CD4-positive, alpha-beta T cell treated with Interleukin-15 for 1 hour (primary cell): ENCODE measurements at regions not wholly inside any gene's neighbourhood (a gene's known extent, or its start where the extent isn't known, plus 50 kb on each side); places are given as distances from the start of the nearest gene placed in this dataset.
"Not testable (repeated sequence)": the region's sequence is repeated elsewhere in the genome, so short reads cannot be mapped to it uniquely, and the experiment has no call there.

Source experiments
- DNase-seq: peaks from one replicate; pipeline ENCODE4 v3.0.0-alpha.2; 2020

DNA sequence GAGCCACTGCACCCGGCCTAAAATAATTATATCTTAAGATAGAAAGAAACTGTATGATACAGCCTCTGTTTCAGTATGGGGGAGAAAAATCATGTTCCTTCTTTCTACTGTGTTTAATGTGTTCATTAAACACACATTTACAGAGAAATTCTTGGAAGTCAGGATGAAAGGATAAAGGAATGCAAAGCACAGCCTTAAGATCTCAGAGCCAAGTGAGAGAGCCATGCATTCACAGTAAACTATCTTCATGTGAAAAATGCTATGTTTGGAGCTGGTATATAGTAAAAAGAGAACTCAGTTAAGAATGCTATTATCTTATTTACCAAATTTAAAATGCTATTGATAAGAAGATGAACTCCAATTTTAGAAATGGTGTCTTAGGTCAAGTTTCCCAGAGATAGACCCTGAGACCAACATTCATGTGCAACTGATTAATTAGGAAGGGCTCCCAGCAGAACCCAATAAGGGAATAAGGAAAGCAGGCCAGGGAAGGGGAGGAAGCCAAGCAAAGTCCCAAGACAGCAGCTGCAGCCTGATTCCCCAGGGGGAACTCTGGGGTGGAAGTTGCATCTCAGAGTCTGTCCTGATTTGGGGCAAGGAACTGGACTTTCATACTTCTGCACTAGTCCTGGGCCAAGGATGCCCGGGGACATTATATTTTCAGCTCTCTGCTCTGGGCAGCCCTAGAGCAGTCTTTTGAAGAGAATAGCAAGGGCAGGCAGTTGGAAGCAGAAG, 130.0 kb upstream of the ZNF648 start:
- no peak for DNase-seq

DNA sequence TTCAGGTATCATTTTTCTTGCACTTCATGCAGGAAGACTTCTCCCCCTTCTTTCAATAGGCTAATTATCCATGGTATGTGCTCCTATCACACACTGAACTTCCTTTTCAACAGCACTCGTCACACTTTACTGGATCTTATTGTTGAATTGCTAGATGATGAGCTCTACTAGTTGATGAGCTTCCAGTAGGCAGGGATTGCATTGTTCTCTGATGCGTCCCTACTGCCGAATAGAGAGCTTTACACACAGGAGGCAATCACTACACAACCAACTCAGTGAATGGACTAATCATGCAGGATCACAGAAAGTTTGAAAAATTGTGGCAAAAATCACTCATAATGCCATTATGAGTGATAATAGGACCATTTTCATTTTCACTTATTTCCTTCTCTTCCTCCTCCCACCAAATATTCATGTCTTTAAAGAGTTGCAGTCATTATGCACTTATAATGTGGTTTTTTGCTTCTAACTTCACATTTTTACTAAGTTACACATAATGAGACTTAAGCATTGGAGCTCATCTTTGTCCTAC, 128.1 kb upstream of the ZNF648 start:
- no peak for DNase-seq

DNA sequence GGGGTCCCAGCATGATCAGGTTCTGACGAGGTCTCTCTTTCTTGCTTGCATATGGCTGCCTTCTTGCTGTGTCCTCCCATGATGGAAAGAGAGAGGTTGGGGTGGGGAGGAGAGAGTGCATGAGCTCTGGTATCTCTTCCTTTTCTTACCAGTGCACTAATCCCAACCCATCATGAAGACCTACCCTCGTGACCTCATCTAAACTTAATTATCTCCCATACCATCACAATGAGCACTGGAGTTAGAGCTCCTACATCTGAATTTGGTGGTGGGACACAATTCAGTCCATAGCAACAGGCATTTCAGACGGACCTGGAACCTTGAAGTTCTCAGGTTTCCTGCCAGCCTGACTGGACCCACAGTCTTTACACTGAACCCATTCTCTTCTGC, 125.2 kb upstream of the ZNF648 start:
- no peak for DNase-seq

DNA sequence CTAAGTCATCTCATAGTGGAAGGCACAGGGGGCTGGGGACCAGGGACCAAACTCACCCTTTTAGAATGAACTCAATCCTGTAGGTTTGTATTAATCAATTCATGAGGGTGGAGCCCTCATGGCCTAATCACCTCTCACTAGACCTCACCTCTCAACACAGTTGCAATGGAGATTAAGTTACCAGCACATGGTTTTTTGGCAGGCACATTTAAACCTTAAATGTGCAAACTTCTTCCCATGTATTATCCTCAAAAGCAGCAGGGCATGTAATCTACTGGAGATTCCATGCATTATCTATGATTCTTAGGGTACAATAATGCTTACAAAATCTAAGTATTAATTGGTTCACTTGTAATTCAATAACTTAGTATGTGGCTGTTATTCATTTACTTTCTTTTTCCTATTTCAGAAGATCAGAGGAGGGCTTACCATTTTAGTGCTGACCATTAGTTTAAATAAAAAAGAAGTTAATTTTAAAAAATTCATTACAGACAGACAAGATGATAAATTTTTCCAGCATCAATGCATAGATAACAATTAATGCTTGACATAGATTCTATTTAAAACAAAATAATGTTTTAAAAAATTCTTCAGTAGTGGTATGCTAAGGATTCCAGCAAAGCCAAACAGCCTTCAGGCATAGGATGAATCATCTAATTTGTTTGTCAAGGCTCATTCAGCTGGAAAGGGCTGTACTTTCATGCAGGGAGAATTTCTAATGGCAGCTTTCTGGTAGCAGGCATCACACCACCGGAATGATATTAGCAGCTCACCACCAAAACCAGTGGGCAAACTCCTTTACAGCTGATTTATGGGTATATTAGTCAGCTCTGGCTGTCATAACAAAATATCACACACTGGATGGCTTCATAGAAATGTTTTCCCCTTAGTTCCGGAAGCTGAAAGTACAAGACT, 124.6 kb upstream of the ZNF648 start:
- no peak for DNase-seq

DNA sequence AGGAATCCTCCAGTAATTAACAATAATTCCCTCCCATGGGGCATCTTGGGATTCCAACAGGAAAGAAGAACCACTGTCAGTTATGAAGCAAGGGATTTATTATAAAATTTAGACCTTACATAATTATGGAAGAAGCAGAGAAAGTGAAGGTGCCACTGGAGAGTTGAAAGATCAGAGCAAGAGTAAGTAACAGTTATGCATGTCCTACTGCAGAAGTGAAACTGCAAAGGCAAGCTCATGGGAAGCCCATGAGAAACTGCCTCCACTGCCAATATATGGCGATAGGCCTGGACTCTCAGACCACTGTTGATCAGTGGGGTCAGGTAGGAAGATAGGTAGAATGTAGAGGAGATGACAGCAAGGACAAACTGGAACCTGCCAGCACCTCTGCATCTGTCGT, 123.6 kb upstream of the ZNF648 start:
- DNase-seq: no peak

DNA sequence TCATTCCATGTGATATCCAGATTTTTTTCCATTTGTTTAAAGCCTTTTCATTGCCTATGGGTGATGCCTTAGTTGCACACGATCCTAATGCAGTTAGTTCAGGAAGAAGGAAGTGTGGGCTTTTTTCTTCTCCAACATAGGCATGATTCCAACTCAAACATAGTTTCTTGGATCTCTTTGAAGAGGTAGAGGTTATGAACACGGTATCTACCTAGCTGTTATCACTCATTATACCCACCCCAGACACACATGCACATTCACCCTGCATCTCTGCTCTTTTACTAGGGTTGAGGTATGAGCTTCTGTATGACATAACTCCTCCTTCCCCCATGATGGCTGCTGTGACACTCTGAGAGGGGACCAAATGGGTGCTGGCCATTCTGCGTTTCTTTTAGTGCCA, 122.1 kb upstream of the ZNF648 start:
- no peak for DNase-seq

DNA sequence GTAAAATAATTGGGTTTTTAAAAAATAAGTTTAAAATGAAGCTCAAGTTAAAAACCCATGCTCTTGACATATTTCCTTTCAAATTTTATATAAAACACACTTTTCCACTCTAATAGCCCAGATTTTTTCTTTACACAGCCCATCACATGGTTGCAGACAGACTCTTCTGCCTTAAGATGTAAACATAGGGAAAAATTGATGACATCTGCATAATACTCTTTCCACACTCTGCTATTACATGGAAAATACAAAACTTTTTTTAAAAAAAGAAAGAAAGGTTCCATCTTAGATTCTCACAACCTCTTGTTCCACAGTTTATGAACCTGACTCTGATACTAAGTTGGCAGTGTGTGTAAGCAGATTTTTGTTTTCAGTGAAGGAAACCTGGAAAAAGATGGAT, 120.8 kb upstream of the ZNF648 start:
- no peak for DNase-seq

DNA sequence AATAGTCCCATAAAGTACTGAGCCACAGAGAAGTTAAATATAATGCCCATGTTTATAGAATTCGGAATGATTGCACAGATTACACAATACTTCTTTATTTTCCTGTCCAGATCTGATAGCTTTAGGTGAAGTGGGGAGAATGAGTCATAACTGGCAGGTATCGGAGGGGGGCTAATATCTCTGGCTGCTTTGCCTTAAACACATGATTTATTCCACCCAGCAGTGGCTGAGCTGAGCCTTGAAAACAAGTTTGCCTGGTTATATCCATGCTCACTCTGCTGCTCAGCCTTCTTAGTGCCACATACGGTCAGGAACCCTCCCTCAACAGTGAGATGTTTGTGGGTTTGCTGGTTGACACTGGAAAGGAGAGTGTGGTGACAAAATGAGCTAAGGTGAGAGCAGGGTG, 119.7 kb upstream of the ZNF648 start:
- DNase-seq: no peak

DNA sequence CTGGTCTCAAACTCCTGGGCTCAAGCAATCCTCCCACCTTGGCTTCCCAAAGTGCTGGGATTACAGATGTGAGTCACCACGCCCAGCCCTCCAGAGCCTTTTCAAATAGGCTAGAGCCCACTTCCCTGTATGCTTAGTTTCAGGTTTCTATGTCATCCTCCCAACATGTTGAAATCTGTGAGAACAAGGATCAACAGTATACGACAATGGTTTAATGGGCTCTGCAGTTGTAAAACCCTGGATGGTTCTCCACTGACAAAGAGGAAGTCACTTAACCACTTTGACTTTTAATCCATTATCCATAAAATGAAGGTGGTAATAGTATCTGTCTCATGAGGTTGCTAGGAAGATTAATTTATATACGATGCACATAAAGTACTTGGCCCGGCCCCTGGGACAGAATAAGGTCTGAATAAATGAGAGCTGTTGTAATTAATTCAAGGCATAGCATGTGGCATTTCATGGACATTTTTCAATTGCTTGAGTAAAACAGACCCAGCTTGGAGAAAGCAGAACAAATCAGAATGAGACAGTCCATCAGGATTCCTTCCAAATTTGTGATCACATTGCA, 113.9 kb upstream of the ZNF648 start:
- DNase-seq: peak; percentile 30

DNA sequence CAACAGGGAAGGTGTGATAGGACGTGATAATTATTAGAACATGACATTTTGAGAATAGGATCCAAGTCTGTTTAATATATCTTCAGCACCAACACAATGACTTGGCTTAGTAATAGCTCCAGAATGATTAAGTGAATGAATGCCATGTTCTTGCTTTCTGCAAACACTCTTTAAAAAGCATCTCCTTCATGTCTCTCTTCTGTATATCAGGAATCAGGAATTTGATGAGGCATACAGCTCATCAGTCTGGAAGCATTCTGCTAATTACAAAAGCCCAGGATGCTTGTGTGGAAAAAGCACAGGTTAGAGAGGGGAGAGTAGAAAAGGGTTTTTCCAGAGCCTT, 113.0 kb upstream of the ZNF648 start:
- DNase-seq: no peak

DNA sequence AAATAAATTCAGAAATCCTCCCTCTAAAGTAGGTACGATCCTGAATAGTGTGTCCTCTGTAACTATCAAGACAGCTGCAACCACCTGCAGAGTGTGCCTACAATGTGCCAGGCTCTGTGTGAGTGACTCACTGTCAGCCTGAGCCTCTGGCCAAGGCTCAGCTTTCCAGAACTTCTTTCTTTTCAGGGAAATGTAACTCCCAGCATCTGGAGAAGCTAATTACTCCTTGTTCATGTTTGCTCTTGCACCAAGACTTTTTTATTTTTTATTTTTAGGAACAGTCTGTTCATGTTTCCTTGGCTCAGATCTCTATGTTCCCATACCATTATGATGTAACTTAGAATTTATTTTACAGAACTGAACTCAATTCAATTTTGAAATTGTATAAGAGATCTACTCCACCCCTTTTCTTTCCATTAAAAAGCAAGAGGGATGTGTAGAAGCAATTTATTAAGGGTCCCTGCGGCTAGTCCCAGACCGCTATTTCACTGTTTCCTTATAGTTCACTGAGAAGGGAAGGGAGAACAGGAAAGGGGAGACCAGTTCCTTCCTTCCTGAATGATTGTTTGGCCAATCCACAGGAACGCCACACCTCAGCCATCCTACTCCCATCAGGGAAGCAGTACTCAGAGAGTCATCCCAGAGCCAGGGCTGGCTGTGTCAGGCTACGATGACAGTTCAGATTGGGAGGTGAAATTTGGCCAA, 112.4 kb upstream of the ZNF648 start:
- no peak for DNase-seq

DNA sequence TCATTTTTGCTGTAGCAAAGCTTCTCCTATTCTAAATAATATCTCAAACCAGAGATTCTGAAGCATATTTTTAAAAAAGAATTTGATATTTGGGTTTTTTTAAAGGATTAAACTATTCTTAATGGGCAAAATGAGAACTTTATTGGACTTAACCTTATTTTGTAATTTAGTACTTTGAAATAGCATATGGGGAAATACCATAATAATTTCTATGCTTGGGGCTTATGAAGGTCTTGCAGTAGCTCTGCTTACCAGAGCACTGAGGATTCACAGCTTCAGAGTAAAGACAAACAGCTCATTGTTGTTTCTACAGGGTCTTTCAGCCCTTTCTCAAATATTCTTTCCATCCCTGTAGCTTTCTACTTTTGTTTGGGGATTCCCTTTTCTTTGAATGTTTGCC, 111.2 kb upstream of the ZNF648 start:
- DNase-seq: no peak

DNA sequence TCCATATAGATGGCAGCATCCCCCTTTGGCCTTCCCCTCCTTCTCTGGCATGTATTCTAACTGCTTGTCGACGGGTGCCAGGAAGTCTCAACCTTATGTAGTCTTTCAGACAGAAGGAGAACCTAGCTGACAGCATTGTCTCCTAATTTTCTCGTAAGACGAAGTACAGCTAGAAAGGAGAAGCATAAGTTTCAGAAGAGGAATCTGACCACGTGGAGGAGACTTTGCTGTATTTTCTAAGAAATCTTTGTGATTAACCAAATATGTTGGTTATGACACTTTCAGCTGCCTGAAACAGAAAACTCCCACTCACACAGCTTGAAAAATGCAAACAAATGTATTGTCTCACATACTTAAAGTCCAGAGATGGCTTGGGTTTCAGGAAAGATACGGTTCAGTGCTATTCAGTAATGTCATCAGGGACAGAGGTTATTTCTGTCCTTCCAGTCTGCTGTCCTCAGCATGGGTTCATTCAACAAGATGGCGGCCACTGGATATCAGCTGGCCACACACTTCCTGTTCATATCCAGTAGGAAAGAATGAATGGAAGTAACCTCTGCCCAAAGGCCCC, 109.5 kb upstream of the ZNF648 start:
- DNase-seq: no peak

DNA sequence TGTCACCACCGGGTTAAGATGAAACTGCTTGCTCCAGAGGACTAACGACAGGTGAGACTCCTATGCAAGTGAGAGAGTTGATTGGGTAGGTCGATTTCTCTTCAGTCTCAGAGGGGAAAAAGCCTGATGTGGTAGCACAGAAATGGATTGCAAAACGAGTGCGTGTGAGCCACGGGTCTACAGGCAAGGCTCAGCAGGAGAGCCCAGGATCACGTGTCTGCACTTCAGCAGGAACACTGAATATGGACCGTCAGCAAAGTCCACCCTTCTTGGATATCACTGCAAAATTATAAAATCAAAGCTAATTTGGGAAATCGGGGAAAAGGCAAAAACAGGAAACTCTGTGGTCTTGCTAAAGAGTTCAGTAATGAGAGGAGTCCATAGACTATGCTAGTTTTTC, 107.7 kb upstream of the ZNF648 start:
- DNase-seq: no peak

DNA sequence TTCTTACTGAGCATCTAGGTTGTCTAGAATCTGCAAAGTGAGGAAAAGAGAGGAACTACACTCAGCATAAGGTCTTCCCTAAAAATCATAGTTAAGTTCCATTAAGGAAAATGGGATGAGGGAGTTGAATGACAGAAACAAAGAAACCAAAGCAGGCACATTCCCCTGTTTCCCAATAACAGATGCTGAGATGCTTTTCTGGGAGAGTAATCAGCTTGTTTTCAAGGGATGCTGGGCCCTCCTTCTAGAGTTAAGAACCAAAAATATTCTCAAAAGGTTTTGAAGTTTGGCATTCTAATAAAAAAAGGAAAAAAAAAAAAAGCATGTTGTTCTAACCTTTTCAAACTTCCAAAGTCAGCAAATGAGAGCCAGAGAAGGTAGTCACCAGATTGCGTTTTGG, 105.2 kb upstream of the ZNF648 start:
- DNase-seq: no peak

DNA sequence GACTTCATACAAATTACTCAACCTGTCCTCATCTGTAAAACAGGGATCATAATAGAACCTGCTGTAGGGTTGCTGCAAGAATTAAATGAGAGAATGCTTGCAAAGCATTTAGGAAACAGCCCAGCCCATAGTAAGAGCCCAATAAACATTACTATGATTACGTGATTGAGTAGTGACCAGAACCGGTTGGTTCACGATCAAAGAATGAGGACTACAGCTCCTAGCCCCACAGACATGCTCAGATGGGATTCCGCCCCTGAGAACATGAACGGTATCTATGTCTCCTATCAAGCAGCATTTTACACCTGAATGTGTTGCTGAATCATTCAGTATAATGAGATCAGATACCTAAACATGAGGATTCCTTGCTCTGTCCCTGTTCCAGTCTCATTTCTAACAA, 104.8 kb upstream of the ZNF648 start:
- no peak for DNase-seq

DNA sequence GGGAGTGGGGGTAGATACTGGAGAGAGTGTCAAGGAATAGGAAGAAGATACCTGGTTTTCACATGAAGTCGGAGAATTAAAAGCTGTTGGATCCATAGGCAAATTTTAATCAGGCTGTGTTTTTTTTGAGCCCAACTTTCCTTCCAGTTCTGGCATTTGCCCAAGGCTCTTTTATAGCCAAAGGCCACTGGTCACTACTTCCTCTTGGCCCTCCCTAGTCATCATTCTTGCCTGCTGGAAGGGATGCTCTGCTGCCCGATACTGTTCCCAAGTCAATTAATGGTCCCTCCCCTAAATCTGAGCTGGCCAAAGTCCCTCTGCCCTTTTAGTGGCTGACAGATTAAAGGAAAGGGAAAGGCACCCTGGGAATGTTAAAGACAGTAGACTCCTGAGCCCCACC, 102.8 kb upstream of the ZNF648 start:
- DNase-seq: no peak

DNA sequence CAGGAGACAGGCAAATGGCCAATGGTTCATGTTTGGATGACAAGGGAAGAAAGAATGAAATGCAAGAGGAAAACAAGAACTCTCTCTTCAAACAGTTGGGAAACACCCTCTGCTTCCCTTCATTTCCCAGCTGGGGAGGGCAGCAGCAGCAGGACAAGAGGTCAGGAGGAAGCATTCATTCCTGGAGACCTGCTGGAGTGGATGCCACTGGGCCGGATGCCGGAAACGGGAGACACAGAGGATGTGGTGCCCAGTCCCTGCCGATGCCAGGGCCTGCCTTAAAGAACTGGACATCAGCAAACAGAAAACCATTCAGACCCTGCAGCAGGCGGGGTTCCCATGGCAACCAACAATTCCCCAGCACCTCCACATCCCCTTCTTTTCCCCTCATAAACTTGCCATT, 102.3 kb upstream of the ZNF648 start:
- no peak for DNase-seq

DNA sequence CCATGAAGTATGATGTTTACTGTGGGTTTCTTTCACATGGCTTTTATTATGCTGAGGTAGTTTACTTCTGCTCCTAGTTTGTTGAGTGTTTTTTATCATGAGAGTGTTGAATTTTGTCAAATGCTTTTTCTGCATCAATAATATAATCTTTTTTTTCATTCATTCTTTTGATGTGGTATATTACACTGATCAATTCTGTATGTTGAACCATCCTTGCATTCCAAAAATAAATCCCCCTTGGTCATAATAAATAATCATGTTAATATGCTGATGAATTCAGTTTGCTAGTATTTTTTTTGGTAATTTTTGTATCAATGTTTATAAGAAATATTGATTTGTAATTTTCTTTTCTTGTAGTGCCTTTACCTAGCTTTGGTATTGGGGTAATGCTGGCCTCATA, 97.9 kb upstream of the ZNF648 start:
- no peak for DNase-seq

DNA sequence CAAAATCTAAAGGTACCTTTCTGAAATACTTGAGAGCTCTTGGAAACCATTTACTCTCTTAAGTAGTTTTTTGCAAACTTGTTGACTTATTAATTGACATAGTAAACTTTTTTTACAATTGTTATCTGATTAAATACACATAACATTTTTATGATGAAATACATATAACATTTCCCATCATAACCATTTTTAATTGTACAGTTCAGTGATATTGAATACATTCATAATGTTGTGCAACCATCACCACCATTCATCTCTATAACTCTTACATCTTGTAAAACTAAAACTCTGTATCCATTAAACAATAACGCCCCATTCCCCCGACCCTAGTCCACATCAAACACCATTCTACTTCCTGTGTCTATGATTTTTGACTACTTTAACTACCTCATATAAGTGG, 95.7 kb upstream of the ZNF648 start:
- no peak for DNase-seq

DNA sequence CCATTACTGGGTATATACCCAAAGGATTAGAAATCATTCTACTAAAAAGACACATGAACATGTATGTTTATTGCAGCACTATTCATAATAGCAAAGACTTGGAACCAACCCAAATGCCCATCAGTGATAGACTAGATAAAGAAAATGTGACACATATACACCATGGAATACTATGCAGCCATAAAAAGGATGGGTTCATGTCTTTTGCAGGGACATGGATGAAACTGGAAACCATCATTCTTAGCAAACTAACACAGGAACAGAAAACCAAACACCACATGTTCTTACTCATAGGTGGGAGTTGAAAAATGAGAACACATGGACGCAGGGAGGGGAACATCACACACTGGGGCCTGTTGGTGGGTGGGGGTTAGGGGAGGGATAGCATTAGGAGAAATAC, 92.9 kb upstream of the ZNF648 start:
- not testable (repeated sequence) for DNase-seq

DNA sequence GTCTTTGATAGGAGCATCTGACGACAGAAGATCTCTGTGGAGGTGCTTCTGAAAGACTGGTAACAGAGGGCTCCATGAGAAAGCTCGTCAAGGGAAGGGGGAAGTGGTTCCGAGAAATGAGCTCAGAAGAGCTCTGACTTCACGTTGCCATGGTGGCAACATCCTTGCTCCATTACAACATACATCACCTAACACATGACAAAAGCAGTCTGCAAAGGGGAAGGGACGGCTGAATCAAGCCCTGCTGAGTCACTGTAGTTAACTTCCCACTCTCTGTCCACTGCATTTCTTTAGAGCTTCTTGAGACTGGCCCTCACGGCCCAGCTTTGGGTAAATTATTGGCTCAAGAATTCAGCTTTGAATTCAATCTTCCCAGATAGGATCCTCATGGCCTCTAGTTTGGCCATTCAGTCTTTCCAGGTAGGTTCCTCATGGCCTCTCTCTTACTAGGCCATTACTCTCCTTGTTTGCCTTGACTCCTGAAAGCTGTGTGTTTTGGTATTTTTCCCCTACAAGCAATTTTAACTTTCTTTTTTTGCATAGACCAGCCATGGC, 88.0 kb upstream of the ZNF648 start:
- DNase-seq: peak; percentile 85

DNA sequence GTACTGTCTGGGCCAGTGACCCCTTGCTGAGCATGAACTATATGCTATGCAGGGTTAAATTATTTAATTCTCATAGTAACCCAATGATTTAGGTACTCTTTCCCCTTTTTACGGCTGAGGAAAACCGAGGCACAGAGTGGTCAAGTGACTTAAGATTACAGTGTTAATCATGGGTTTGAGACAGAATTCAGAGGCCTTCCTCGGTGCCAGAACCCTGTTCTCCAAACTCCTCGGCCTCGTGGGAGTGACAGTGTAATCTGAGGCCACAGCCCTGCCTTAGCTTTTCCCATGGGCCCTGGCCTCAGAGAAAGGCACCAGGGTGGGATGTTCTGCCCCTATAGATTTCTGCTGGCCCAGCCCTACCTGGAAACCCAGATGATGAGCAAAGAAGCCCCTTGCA, 86.4 kb upstream of the ZNF648 start:
- DNase-seq: no peak
